GM12873 (cell line): ENCODE measurements at regions not wholly inside any gene's neighbourhood (a gene's known extent, or its start where the extent isn't known, plus 50 kb on each side); places are given as distances from the start of the nearest gene placed in this dataset.

Experiments
- TF ChIP-seq, protein P1 (sequence below): IDR thresholded peaks from 2 replicates; pipeline ENCODE4 v1.5.1; 2012; ENCODE audit warnings: low read depth, mild to moderate bottlenecking, moderate library complexity, low read length, control low read depth; ENCODE audit not compliant: insufficient read depth; ENCODE audit errors: missing control alignments

DNA sequence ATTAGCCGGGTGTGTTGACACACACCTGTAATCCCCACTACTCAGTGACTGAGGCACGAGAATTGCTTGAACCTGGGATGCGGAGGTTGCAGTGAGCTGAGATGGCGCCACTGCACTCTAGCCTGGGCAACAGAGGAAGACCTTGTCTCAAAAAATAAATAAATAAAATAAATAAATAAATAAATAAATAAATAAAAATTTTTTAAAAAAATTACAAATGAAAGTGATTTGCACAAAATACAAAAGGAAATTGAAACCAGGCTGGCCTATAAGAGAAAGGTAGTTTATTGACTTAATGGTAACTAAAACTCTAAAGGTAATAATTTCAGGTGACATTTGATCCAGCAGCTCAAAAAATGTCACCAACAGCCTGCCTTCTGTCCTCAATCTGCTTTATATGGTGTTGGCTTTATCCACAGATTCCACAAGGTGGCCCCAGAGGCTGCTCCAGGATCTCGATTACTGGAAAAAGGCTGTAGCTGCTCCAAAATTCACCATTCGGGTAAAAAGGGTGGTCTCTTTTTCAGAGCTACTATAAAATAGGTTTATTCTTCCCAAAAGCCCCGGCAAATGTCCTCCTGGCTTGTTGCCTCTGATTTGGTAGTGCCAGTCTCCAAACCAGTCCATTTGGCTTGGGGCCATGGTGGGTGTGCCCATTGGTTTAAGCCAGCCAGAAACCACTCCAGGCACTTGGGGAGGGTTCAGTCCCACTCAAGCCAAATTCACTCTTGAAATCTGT, 61.4 kb upstream of the TRIM2 start:
- TF ChIP-seq, protein P1, sequence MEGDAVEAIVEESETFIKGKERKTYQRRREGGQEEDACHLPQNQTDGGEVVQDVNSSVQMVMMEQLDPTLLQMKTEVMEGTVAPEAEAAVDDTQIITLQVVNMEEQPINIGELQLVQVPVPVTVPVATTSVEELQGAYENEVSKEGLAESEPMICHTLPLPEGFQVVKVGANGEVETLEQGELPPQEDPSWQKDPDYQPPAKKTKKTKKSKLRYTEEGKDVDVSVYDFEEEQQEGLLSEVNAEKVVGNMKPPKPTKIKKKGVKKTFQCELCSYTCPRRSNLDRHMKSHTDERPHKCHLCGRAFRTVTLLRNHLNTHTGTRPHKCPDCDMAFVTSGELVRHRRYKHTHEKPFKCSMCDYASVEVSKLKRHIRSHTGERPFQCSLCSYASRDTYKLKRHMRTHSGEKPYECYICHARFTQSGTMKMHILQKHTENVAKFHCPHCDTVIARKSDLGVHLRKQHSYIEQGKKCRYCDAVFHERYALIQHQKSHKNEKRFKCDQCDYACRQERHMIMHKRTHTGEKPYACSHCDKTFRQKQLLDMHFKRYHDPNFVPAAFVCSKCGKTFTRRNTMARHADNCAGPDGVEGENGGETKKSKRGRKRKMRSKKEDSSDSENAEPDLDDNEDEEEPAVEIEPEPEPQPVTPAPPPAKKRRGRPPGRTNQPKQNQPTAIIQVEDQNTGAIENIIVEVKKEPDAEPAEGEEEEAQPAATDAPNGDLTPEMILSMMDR: peak; percentile 67

DNA sequence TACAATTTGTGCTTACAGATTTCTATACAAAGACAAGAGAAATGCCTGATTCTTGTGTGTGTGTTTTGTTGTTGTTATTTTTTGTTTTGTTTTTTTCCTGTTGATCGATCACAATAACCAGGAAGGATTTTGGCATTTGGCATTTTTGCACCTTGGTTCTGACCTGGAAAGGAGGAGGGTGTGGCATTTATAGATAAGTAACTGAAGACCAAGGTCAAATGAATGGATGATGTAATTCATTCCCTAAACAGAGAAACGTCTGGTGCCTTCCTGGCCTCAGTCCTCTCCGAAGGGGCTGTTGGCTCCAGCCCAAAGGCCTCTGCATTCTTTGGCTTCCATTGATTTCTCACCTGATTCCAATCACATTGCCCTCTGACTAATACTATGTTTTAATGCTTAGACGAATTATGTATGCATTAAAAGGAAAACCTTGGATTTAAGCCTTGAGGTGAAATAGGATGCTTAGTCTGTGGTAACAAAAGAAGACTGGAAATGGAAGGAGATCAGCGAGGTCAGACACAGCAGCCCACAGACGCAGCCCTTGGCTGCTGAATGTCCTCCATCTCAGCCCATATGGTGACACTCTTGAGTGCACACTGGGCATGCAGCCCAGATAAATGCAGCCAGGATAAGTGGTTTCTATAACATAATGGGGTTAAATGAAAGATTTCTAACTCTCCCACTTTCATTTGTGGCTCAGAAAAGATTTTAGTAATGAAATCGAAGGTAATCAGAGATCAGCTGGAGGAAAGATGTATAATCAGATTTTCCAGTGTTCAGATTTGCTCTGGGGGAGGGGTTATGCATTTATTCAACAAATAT, 60.5 kb upstream of the TRIM2 start:
- TF ChIP-seq, protein P1: no peak

DNA sequence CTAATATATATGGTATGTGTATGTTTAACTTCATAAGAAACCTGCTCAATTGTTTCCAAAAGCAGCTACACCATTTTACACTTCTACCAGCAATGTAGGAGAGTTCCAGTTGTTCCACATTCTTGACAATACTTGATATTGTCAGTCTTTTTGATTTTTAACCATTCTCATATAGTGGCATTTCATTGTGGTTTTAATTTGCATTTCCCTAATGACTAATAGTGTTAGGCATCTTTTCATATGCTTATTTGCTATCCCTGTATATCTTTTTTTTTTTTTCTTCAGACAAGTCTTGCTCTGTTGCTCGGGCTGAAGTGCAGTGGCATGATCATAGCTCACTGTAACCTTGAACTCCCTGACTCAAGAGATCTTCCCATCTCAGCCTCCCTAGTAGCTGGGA, 58.2 kb upstream of the TRIM2 start:
- TF ChIP-seq, protein P1: no peak

DNA sequence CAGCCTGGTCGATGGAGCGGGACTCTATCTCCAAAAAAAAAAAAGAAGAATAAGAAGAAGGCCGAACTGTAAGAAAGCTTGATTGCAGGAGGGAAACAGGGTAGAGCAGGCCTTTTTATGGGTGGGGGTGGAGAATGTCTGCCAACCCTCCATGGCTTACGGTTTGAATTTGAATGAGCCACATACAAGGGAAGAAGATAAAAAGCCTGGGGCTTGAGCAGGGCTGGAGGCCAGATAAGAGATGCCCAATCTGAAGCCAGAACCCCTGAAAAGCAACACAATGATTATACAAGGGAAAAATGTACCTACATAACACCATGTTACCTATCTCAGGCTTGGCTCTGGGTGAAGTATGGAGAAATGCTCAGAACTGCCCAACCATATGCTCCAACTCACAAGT, 57.3 kb upstream of the TRIM2 start:
- TF ChIP-seq, protein P1: no peak

DNA sequence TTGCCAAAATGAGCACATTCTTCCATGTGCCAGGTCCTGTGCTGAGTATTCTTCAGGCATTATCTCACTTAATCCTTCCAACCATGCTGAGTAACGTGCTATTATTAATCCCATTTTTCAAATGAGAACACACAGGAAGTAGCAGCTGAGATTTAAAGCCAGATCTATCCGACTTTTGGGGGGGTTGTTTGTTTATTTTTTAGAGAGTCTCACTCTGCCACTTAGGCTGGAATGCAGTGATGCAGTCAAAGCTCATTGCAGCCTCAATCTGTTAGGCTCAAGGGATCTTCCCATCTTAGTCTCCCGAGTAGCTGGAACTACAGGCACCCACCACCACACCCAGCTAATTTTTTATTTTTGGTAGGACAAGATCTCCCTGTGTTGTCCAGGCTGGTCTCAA, 55.5 kb upstream of the TRIM2 start:
- TF ChIP-seq, protein P1: no peak

DNA sequence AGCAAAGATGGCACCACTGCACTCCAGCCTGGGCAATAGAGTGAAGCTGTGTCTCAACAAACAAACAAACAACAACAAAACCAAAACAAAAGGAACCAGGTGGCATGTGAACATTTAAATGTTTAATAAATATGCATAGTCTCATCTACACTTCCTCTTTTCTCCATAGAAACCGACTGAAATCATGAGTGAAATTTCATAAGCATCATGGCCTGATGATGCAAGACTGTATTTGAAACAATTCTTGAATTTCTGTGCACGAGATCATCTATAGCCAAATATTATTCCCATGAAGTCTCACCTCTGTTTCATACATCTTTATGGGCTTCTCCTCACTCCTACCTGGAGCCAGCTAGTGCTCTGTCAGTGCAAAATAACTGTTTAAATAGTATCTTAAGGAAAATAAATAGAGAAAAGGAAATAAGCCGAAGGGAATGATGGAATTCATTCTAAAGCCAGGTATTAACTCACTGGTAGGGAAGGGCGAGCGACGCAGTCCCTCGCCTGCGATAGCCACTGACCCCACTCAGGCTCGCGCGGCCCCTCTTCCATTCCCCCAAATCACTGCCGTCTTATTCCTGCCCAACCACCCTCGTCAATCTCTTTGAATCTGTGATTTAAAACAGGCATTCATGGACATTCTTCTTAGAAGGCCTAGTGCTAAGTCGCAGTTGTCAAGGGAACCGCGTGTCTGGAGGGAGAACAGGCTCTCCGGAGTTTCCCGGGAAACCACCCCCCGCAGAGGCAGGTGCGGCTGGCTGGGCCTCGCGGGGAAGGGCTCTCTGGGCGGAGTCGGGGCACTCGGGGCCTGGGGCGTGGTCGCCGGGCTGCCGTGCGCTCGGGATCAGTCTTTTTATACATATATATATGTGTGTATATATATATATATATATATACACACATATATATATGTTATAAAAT, 52.4 kb upstream of the TRIM2 start:
- TF ChIP-seq, protein P1: no peak
